ENCODE measurements at regions not wholly inside any gene's neighbourhood (a gene's known extent, or its start where the extent isn't known, plus 50 kb on each side); places are given as distances from the start of the nearest gene placed in this dataset.

GRCh38 chr6:145273136-145273535 is 462.2 kb downstream of the EPM2A start:
- no peak for ATAC-seq
- Histone ChIP-seq H3K36me3 (no peaks in the 10 kb centered on the region), H3K27ac (no peak overlapping the region), H3K27me3 (no peaks in the 10 kb centered on the region), H3K4me1 (no peaks in the 10 kb centered on the region), H3K4me3 (no peak overlapping the region), H3K9me3 (no peaks in the 10 kb centered on the region)
- 86% methylated on average over 1 of the region's 1 CpG; no CpG with 5 or more reads in 1 of the 2 donors for WGBS, 2 donors (ENCODE audit: low coverage in 1 of 2)
- TF ChIP-seq CTCF (IDR thresholded peaks at IDR 0.05) (no peak), POLR2AphosphoS5 (IDR thresholded peaks at IDR 0.05) (no peak), POLR2A (IDR thresholded peaks at IDR 0.05) (no peak), EP300 (IDR thresholded peaks at IDR 0.05) (no peak)

GRCh38 chr6:145274083-145274482 is 461.2 kb downstream of the EPM2A start:
- Histone ChIP-seq H3K9me3 (no peaks in the 10 kb centered on the region), H3K4me1 (no peaks in the 10 kb centered on the region), H3K27me3 (no peaks in the 10 kb centered on the region), H3K4me3 (no peak overlapping the region), H3K27ac (no peak overlapping the region), H3K36me3 (no peaks in the 10 kb centered on the region)
- WGBS, 2 donors (ENCODE audit: low coverage in 1 of 2) = 84 to 100% methylated on average over 1 of the region's 1 CpG
- TF ChIP-seq POLR2A (IDR thresholded peaks at IDR 0.05) (no peak), CTCF (IDR thresholded peaks at IDR 0.05) (no peak), EP300 (IDR thresholded peaks at IDR 0.05) (no peak), POLR2AphosphoS5 (IDR thresholded peaks at IDR 0.05) (no peak)
- ATAC-seq = no peak

- H3K36me3 ChIP-seq = no peaks in the 10 kb centered on the region
- no peaks in the 10 kb centered on the region for H3K4me1 ChIP-seq
- H3K4me3 ChIP-seq = no peak overlapping the region
- ATAC-seq = no peak
- H3K9me3 ChIP-seq = no peaks in the 10 kb centered on the region
- no peaks in the 10 kb centered on the region for H3K27me3 ChIP-seq
- WGBS, 2 donors (ENCODE audit: low coverage in 1 of 2) = 95 to 100% methylated on average over 6 of the region's 6 CpGs
- no peak overlapping the region for H3K27ac ChIP-seq
- TF ChIP-seq POLR2A (IDR thresholded peaks at IDR 0.05) (no peak), POLR2AphosphoS5 (IDR thresholded peaks at IDR 0.05) (no peak), CTCF (IDR thresholded peaks at IDR 0.05) (no peak), EP300 (IDR thresholded peaks at IDR 0.05) (no peak)
These were observed 460.3 kb downstream of the EPM2A start for GRCh38 chr6:145275019-145275418.

GRCh38 chr6:145275787-145276186 is 459.5 kb downstream of the EPM2A start:
- WGBS, 2 donors (ENCODE audit: low coverage in 1 of 2) = 96 to 100% methylated on average over 1 of the region's 1 CpG
- Histone ChIP-seq H3K4me1 (no peaks in the 10 kb centered on the region), H3K27me3 (no peaks in the 10 kb centered on the region), H3K9me3 (no peaks in the 10 kb centered on the region), H3K4me3 (no peak overlapping the region), H3K36me3 (no peaks in the 10 kb centered on the region), H3K27ac (no peak overlapping the region)
- no peak for TF ChIP-seq POLR2AphosphoS5 (IDR thresholded peaks at IDR 0.05)
- no peak for TF ChIP-seq EP300 (IDR thresholded peaks at IDR 0.05)
- TF ChIP-seq POLR2A (IDR thresholded peaks at IDR 0.05) = no peak
- no peak for TF ChIP-seq CTCF (IDR thresholded peaks at IDR 0.05)
- no peak for ATAC-seq

GRCh38 chr6:145276756-145277155 is 458.6 kb downstream of the EPM2A start:
- Histone ChIP-seq H3K9me3 (no peaks in the 10 kb centered on the region), H3K36me3 (no peaks in the 10 kb centered on the region), H3K4me3 (no peak overlapping the region), H3K27ac (no peak overlapping the region), H3K4me1 (no peaks in the 10 kb centered on the region), H3K27me3 (no peaks in the 10 kb centered on the region)
- ATAC-seq = no peak
- no peak for TF ChIP-seq POLR2A (IDR thresholded peaks at IDR 0.05)
- TF ChIP-seq CTCF (IDR thresholded peaks at IDR 0.05) = no peak
- TF ChIP-seq POLR2AphosphoS5 (IDR thresholded peaks at IDR 0.05) = no peak
- no peak for TF ChIP-seq EP300 (IDR thresholded peaks at IDR 0.05)

All from gastroesophageal sphincter (tissue), 4 donors.